GM20000 (cell line): ENCODE measurements at regions not wholly inside any gene's neighbourhood (a gene's known extent, or its start where the extent isn't known, plus 50 kb on each side); places are given as distances from the start of the nearest gene placed in this dataset.

Source experiments
- DNase-seq: peaks from one replicate; pipeline ENCODE4 v3.0.0; 2012; ENCODE audit warnings: low spot score
- CTCF ChIP-seq: IDR thresholded peaks from 2 replicates; pipeline ENCODE4 v1.5.1; 2012; ENCODE audit warnings: mild to moderate bottlenecking, control low read depth; ENCODE audit errors: extremely low read depth, missing control alignments

DNA sequence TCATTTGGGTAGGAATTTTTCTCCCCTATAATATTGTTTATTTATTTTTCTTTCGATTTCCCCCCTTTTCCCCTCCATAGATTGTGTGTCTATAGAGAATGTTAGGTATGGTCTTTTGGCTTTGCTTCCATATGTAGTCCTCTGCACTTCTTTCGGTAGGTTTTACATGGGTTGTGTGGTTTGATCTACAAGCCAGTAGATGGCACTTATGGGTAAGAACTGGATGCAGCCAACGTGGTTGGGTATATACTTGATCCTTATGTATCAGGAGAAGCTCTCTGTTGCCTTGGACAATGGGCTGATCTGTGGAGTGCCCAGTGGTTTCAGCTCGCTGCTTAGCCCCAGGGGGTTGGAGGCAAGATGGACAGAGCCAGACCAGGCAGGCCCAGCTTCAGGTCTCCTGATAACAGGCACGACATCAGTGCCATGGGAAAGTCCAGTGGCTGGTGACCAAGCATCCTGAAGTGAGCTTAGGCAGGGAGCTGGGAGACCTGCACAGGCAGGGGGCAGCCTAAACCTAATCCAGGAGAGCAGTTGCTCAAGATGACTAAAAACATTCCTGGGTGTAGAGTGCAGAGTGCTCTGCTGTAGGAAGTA, 488.3 kb downstream of the CCDC85A start:
- DNase-seq: no peak
- TF ChIP-seq CTCF: no peak

GRCh38 chr2:56674084-56674483, 490.3 kb downstream of the CCDC85A start:
- no peak for TF ChIP-seq CTCF
- DNase-seq: no peak

DNA sequence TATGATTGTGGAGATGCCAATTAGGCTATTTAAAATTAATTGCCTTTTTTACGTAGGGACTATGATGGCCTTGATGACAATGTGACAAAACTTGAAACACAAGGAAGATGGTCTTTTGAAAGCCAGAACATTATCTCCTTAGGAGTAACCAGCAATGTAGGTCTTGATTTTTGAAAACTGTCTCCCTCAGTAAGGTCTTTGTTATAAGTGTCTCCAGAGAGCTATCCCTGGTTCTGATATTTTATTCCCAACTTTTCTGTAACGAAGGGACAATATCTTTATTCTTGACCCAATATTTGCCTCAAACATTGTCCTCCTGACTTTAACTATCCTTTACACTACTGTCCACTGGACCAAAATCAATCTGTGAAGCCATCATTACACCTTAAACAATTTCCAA, 493.2 kb downstream of the CCDC85A start:
- no peak for TF ChIP-seq CTCF
- DNase-seq: no peak

GRCh38 chr2:56680971-56681631, 497.3 kb downstream of the CCDC85A start:
- no peak for DNase-seq
- no peak for TF ChIP-seq CTCF

- no peak for TF ChIP-seq CTCF
- DNase-seq: no peak
Measured at GRCh38 chr2:56681659-56682396, 498.0 kb downstream of the CCDC85A start.

DNA sequence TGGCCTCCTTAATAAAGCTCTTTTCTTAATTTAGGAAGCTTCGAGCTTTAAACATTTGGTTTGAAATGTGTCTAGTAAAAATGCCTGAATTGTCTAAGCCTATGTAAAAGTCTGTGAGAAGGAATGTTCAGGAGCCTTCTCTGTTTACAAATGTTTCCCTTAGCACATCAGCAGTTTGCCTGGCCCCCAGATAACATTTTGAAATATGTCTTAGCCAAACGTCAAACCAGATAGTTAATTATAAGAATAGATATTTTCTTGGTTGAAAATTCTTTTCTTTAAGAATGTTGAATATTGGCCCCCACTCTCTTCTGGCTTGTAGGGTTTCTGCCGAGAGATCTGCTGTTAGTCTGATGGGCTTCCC, 498.6 kb downstream of the CCDC85A start:
- no peak for DNase-seq
- no peak for TF ChIP-seq CTCF

DNA sequence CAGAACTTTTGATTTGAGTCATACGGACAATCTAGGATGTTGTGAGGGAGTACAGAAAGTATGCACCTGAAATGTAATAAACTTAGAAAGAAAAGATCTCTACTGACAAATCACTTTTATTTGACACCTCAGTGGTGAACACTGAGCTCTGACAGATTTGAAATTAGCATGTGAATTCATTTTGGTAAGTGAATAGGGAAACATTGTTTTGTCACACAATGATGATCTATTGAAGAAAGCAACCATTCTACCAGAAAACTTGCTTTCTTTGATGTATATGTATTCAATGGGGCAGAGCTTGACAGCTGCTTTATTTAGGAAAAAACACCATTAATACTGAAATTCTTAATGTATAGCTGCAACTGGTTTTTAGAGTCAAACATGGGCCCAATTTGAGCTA, 500.5 kb downstream of the CCDC85A start:
- no peak for TF ChIP-seq CTCF
- no peak for DNase-seq
